ENCODE measurements at regions not wholly inside any gene's neighbourhood (a gene's known extent, or its start where the extent isn't known, plus 50 kb on each side); places are given as distances from the start of the nearest gene placed in this dataset.

DNA sequence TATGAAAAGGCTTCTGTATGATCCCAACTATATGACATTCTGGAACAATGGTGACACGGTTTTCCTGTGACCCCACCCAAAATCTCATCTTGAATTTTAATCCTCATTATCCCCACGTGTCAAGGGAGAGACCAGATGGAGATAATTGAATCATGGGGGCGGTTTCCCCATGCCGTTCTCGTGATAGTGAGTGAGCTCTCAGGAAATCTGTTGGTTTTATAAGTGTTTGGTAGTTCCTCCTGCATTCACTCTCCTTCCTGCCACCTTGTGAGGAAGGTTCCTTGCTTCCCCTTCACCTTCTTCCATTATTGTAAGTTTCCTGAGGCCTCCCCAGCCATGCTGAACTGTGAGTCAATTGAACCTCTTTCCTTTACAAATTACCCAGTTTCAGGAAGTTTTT lies 53.1 kb upstream of the TSPAN18 start:
- no peak for TF ChIP-seq TAF1 (IDR thresholded peaks at IDR 0.05; ENCODE audit: borderline replicate concordance, low read depth, low read length)
- TF ChIP-seq, protein P1, sequence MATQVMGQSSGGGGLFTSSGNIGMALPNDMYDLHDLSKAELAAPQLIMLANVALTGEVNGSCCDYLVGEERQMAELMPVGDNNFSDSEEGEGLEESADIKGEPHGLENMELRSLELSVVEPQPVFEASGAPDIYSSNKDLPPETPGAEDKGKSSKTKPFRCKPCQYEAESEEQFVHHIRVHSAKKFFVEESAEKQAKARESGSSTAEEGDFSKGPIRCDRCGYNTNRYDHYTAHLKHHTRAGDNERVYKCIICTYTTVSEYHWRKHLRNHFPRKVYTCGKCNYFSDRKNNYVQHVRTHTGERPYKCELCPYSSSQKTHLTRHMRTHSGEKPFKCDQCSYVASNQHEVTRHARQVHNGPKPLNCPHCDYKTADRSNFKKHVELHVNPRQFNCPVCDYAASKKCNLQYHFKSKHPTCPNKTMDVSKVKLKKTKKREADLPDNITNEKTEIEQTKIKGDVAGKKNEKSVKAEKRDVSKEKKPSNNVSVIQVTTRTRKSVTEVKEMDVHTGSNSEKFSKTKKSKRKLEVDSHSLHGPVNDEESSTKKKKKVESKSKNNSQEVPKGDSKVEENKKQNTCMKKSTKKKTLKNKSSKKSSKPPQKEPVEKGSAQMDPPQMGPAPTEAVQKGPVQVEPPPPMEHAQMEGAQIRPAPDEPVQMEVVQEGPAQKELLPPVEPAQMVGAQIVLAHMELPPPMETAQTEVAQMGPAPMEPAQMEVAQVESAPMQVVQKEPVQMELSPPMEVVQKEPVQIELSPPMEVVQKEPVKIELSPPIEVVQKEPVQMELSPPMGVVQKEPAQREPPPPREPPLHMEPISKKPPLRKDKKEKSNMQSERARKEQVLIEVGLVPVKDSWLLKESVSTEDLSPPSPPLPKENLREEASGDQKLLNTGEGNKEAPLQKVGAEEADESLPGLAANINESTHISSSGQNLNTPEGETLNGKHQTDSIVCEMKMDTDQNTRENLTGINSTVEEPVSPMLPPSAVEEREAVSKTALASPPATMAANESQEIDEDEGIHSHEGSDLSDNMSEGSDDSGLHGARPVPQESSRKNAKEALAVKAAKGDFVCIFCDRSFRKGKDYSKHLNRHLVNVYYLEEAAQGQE (IDR thresholded peaks at IDR 0.05; ENCODE audit: low read depth, low read length) = no peak
- TF ChIP-seq, protein P2, sequence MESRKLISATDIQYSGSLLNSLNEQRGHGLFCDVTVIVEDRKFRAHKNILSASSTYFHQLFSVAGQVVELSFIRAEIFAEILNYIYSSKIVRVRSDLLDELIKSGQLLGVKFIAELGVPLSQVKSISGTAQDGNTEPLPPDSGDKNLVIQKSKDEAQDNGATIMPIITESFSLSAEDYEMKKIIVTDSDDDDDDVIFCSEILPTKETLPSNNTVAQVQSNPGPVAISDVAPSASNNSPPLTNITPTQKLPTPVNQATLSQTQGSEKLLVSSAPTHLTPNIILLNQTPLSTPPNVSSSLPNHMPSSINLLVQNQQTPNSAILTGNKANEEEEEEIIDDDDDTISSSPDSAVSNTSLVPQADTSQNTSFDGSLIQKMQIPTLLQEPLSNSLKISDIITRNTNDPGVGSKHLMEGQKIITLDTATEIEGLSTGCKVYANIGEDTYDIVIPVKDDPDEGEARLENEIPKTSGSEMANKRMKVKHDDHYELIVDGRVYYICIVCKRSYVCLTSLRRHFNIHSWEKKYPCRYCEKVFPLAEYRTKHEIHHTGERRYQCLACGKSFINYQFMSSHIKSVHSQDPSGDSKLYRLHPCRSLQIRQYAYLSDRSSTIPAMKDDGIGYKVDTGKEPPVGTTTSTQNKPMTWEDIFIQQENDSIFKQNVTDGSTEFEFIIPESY (IDR thresholded peaks at IDR 0.05; ENCODE audit: borderline replicate concordance, low read depth) = no peak
- TF ChIP-seq, protein P3, sequence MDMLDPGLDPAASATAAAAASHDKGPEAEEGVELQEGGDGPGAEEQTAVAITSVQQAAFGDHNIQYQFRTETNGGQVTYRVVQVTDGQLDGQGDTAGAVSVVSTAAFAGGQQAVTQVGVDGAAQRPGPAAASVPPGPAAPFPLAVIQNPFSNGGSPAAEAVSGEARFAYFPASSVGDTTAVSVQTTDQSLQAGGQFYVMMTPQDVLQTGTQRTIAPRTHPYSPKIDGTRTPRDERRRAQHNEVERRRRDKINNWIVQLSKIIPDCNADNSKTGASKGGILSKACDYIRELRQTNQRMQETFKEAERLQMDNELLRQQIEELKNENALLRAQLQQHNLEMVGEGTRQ (IDR thresholded peaks at IDR 0.05; ENCODE audit: borderline replicate concordance, low read depth, low read length) = no peak
- TF ChIP-seq, protein P4, sequence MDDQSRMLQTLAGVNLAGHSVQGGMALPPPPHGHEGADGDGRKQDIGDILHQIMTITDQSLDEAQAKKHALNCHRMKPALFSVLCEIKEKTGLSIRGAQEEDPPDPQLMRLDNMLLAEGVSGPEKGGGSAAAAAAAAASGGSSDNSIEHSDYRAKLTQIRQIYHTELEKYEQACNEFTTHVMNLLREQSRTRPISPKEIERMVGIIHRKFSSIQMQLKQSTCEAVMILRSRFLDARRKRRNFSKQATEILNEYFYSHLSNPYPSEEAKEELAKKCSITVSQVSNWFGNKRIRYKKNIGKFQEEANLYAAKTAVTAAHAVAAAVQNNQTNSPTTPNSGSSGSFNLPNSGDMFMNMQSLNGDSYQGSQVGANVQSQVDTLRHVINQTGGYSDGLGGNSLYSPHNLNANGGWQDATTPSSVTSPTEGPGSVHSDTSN (IDR thresholded peaks at IDR 0.05) = no peak
- no peak for TF ChIP-seq FOXJ3 (CRISPR knock-in tag; IDR thresholded peaks at IDR 0.05)
- POLR2A ChIA-PET = no interaction called here
- H3K27ac ChIP-seq (ENCODE audit: low read depth in 2 of 2, low read length in 1 of 2) = no peak overlapping the region

DNA sequence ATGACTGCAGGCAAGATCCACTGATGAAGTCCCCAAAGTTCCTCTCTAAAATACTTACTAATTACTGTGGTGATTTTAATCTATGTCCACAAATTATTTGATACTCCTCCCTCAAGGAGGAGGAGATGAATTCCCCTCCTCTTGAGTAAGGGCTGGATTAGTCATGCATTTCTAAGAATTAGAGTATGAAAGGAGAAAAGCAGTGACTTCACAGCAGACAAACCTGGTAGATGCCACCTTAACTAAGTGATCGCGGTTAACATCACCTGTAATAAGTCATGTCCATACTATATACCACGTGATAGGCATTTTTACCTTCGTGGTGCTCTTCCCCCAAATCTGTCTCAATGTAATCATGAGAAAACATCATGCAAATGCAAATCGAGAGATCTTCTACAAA lies 52.0 kb upstream of the TSPAN18 start:
- ChIA-PET POLR2A (no interaction called here), CTCF (no interaction called here)
- WGBS (ENCODE audit: low lambda C conversion rate) = 52% methylated on average over 5 of the region's 5 CpGs
- Histone ChIP-seq H4K20me1 (ENCODE audit: insufficient read depth) (no peaks in the 10 kb centered on the region), H3K79me2 (ENCODE audit: insufficient read depth) (no peaks in the 10 kb centered on the region), H3F3A (replicated peaks; ENCODE audit: insufficient read depth) (no peaks in the 10 kb centered on the region), H3K4me2 (no peak overlapping the region), H3K4me3 (ENCODE audit: low read depth in 2 of 2, low read length in 1 of 2) (no peak overlapping the region), H3K9me2 (no peaks in the 10 kb centered on the region), H2AFZ (ENCODE audit: low read depth) (no peak overlapping the region), H3K27me3 (ENCODE audit: insufficient read depth) (0 out of 2 replicates have a peak, but pooled peaks cover 5% of the 10 kb centered on the region), H3K36me3 (replicated peaks in 1 of 2; ENCODE audit: control insufficient read depth in 1 of 2, insufficient read depth in 2 of 2, low read length in 1 of 2) (no peaks in the 10 kb centered on the region), H3K9me3 (no peaks in the 10 kb centered on the region), H3K27ac (ENCODE audit: low read depth in 2 of 2, low read length in 1 of 2) (no peak overlapping the region), H3K9ac (no peak overlapping the region), H3K4me1 (ENCODE audit: control insufficient read depth in 1 of 2, insufficient read depth in 2 of 2, low read depth in 1 of 2, low read length in 1 of 2) (no peaks in the 10 kb centered on the region; a peak in 1 of 4 replicates)
- no peak for DNase-seq
- TF ChIP-seq, protein P3 (IDR thresholded peaks at IDR 0.05; ENCODE audit: borderline replicate concordance, low read depth, low read length) = no peak

More for the DNA sequence above, 53.1 kb upstream of the TSPAN18 start:
- no peak overlapping the region for H3K4me3 ChIP-seq (ENCODE audit: low read depth in 2 of 2, low read length in 1 of 2)
- H3K9me3 ChIP-seq = no peaks in the 10 kb centered on the region
- no peaks in the 10 kb centered on the region for H3K36me3 ChIP-seq (replicated peaks in 1 of 2; ENCODE audit: control insufficient read depth in 1 of 2, insufficient read depth in 2 of 2, low read length in 1 of 2)
- CTCF ChIA-PET = no interaction called here
- no peak overlapping the region for H3K9ac ChIP-seq
- DNase-seq = no peak
- H3F3A ChIP-seq (replicated peaks; ENCODE audit: insufficient read depth) = no peaks in the 10 kb centered on the region
- no peaks in the 10 kb centered on the region for H4K20me1 ChIP-seq (ENCODE audit: insufficient read depth)
- no peaks in the 10 kb centered on the region for H3K79me2 ChIP-seq (ENCODE audit: insufficient read depth)
- no peaks in the 10 kb centered on the region for H3K9me2 ChIP-seq
- H2AFZ ChIP-seq (ENCODE audit: low read depth) = no peak overlapping the region
- 16% methylated on average over 5 of the region's 5 CpGs for WGBS (ENCODE audit: low lambda C conversion rate)
- H3K4me2 ChIP-seq = no peak overlapping the region
- no peaks in the 10 kb centered on the region; a peak in 1 of 4 replicates for H3K4me1 ChIP-seq (ENCODE audit: control insufficient read depth in 1 of 2, insufficient read depth in 2 of 2, low read depth in 1 of 2, low read length in 1 of 2)
- H3K27me3 ChIP-seq (ENCODE audit: insufficient read depth) = peaks cover 10% of the 10 kb centered on the region; the same call in 1 of the 2 replicates
